H1 (cell line): ENCODE measurements at regions not wholly inside any gene's neighbourhood (a gene's known extent, or its start where the extent isn't known, plus 50 kb on each side); places are given as distances from the start of the nearest gene placed in this dataset.

ENCODE experiments used
- CTCF ChIA-PET: fragments of 300-600 bp; sonication (Branson Sonifier 250); formaldehyde crosslinking; loops from one replicate; lab custom pipeline; 2021; ENCODE audit not compliant: partially characterized antibody; lab: Charles Lee
- POLR2A ChIA-PET: fragments of 300-600 bp; sonication (Branson Sonifier 250); formaldehyde crosslinking; loops from one replicate; lab custom pipeline; 2021; ENCODE audit warnings: inconsistent platforms; ENCODE audit not compliant: partially characterized antibody; lab: Charles Lee
- DNase-seq, 2 experiments: peaks; one replicate each; pipeline versions ENCODE4 v3.0.0 to v3.0.0-alpha.2; 2010 to 2022; ENCODE audit warnings: low spot score in 2 of 2, low read depth in 1 of 2, mixed read lengths in 1 of 2
- FAIRE-seq: peaks from 2 replicates; lab custom pipeline; 2011; peaks lifted over from hg19 to GRCh38; lab: Jason Lieb, UNC
- H2AFZ ChIP-seq: 2 replicates; pipeline ENCODE4 v1.8.1; 2012; ENCODE audit warnings: low read length, inconsistent platforms
- H2AK5ac ChIP-seq: 2 replicates; pipeline ENCODE4 v1.6.1; 2013; ENCODE audit warnings: low read depth, low read length
- H2BK120ac ChIP-seq: replicated peaks from 2 replicates; pipeline ENCODE3; 2013; ENCODE audit warnings: low read depth, low read length, inconsistent platforms
- H2BK12ac ChIP-seq: 2 replicates; pipeline ENCODE4 v1.6.1; 2013; ENCODE audit warnings: low read depth, low read length
- H2BK15ac ChIP-seq: 2 replicates; pipeline ENCODE4 v1.6.1; 2013; ENCODE audit warnings: low read length
- H2BK20ac ChIP-seq: 2 replicates; pipeline ENCODE4 v1.6.1; 2013; ENCODE audit warnings: low read length
- H2BK5ac ChIP-seq: 2 replicates; pipeline ENCODE4 v1.6.1; 2013; ENCODE audit warnings: low read depth, low read length
- H3K14ac ChIP-seq: 2 replicates; pipeline ENCODE4 v1.6.1; 2013; ENCODE audit warnings: inconsistent platforms; ENCODE audit not compliant: insufficient read length
- H3K18ac ChIP-seq: 2 replicates; pipeline ENCODE4 v1.6.1; 2013; ENCODE audit warnings: low read length; ENCODE audit errors: extremely low read depth
- H3K23ac ChIP-seq: 2 replicates; pipeline ENCODE4 v1.6.1; 2013; ENCODE audit warnings: inconsistent platforms; ENCODE audit not compliant: insufficient read length
- H3K23me2 ChIP-seq: 2 replicates; pipeline ENCODE4 v1.6.1; 2013; ENCODE audit warnings: low read depth, low read length
- H3K27ac ChIP-seq: 2 replicates; pipeline ENCODE4 v1.6.1; 2011; ENCODE audit warnings: low read depth, low read length, inconsistent platforms
- H3K27me3 ChIP-seq, 4 experiments: replicated peaks in 1 of 4; 1 replicate in 1 of 4; 2 replicates in 3 of 4; pipeline versions ENCODE4 v1.6.1 to v1.8.1; 2011 to 2013; ENCODE audit warnings: low read length in 3 of 4, mild to moderate bottlenecking in 3 of 4, inconsistent platforms in 2 of 4, mixed read lengths in 2 of 4, moderate library complexity in 1 of 4; ENCODE audit not compliant: control insufficient read depth in 3 of 4, insufficient read depth in 3 of 4; ENCODE audit errors: extremely low read depth in 1 of 4
- H3K36me3 ChIP-seq, 4 experiments: 2 replicates each; pipeline versions ENCODE4 v1.6.1 to v1.8.1; 2011 to 2013; ENCODE audit warnings: mild to moderate bottlenecking in 4 of 4, low read length in 3 of 4, moderate library complexity in 2 of 4, control low read depth in 1 of 4, inconsistent platforms in 1 of 4; ENCODE audit not compliant: insufficient read depth in 4 of 4, control insufficient read depth in 2 of 4
- H3K4ac ChIP-seq: replicated peaks from 2 replicates; pipeline ENCODE3; 2013; ENCODE audit warnings: low read length, low read depth, mixed read lengths, inconsistent platforms; ENCODE audit not compliant: insufficient read length
- H3K4me1 ChIP-seq, 4 experiments: replicated peaks in 1 of 4; 1 replicate in 1 of 4; 2 replicates in 3 of 4; pipeline versions ENCODE4 v1.6.1 to v1.8.1; 2011 to 2013; ENCODE audit warnings: low read length in 3 of 4, inconsistent platforms in 2 of 4, mixed read lengths in 1 of 4; ENCODE audit not compliant: insufficient read depth in 4 of 4, control insufficient read depth in 3 of 4
- H3K4me2 ChIP-seq, 2 experiments: 2 replicates each; pipeline versions ENCODE4 v1.6.1 to v1.8.1; 2011 to 2013; ENCODE audit warnings: low read depth in 2 of 2, low read length in 2 of 2, control low read depth in 1 of 2, inconsistent platforms in 1 of 2, mild to moderate bottlenecking in 1 of 2; ENCODE audit not compliant: insufficient read depth in 1 of 2
- H3K4me3 ChIP-seq, 4 experiments: fragments of 200-600, 300-600 bp in 1 of 4; sonication (generic), shearing (Covaris generic), sonication (Bioruptor Twin) in 1 of 4; 2 replicates each; pipeline versions ENCODE4 v1.5.1 to v1.8.1; 2011 to 2016; ENCODE audit warnings: low read length in 4 of 4, low read depth in 3 of 4, control low read depth in 2 of 4, inconsistent platforms in 2 of 4, mild to moderate bottlenecking in 2 of 4, mixed read lengths in 1 of 4, moderate library complexity in 1 of 4; ENCODE audit not compliant: insufficient read depth in 2 of 4; ENCODE audit errors: extremely low read depth in 1 of 4
- H3K56ac ChIP-seq: replicated peaks from 2 replicates; pipeline ENCODE3; 2013; ENCODE audit warnings: low read depth, mild to moderate bottlenecking, mixed read lengths, low read length, inconsistent platforms; ENCODE audit not compliant: insufficient read length
- H3K79me1 ChIP-seq: 2 replicates; pipeline ENCODE4 v1.6.1; 2013; ENCODE audit warnings: low read depth, low read length, control low read depth
- H3K79me2 ChIP-seq, 2 experiments: 2 replicates each; pipeline versions ENCODE4 v1.6.1 to v1.8.1; 2012 to 2013; ENCODE audit warnings: low read length in 2 of 2, mild to moderate bottlenecking in 2 of 2, inconsistent platforms in 1 of 2; ENCODE audit not compliant: insufficient read depth in 2 of 2, control insufficient read depth in 1 of 2
- H3K9ac ChIP-seq, 4 experiments: replicated peaks in 1 of 4; 1 replicate in 1 of 4; 2 replicates in 3 of 4; pipeline versions ENCODE4 v1.6.1 to v1.8.1; 2011 to 2013; ENCODE audit warnings: low read depth in 3 of 4, low read length in 3 of 4, control low read depth in 2 of 4, mild to moderate bottlenecking in 2 of 4, moderate library complexity in 2 of 4, inconsistent platforms in 1 of 4; ENCODE audit errors: extremely low read depth in 1 of 4
- H3K9me3 ChIP-seq, 2 experiments: 2 replicates each; pipeline versions ENCODE4 v1.6.1 to v1.8.1; 2012 to 2013; ENCODE audit warnings: mild to moderate bottlenecking in 2 of 2, moderate library complexity in 2 of 2, control low read depth in 1 of 2, inconsistent platforms in 1 of 2, low read depth in 1 of 2, low read length in 1 of 2, mixed read lengths in 1 of 2; ENCODE audit not compliant: insufficient read depth in 2 of 2
- H4K20me1 ChIP-seq, 2 experiments: replicated peaks in 1 of 2; 2 replicates each; pipeline versions ENCODE3 to v1.8.1; 2011 to 2013; ENCODE audit warnings: inconsistent platforms in 2 of 2, low read length in 2 of 2, mild to moderate bottlenecking in 1 of 2; ENCODE audit not compliant: insufficient read depth in 2 of 2, control insufficient read depth in 1 of 2
- H4K5ac ChIP-seq: 2 replicates; pipeline ENCODE4 v1.6.1; 2013; ENCODE audit warnings: low read length, low read depth, mixed read lengths, inconsistent platforms; ENCODE audit not compliant: insufficient read length
- H4K8ac ChIP-seq: 2 replicates; pipeline ENCODE4 v1.8.0; 2013; ENCODE audit warnings: mild to moderate bottlenecking, moderate library complexity, low read length, inconsistent platforms; ENCODE audit not compliant: insufficient read depth; ENCODE audit errors: extremely low read depth
- H4K91ac ChIP-seq: replicated peaks from 2 replicates; pipeline ENCODE3; 2013; ENCODE audit warnings: low read length, mixed read lengths, inconsistent platforms; ENCODE audit not compliant: insufficient read length
- NRF1 ChIP-seq: IDR thresholded peaks from 2 replicates; pipeline ENCODE4 v1.6.1; 2011; ENCODE audit warnings: mild to moderate bottlenecking, low read depth, low read length, improper control_type of control experiment
- SP4 ChIP-seq: IDR thresholded peaks from 2 replicates; pipeline ENCODE4 v1.6.1; 2012; ENCODE audit warnings: low read length, inconsistent platforms
- TBP ChIP-seq: IDR thresholded peaks from 2 replicates; pipeline ENCODE4 v1.6.1; 2011; ENCODE audit warnings: low read depth, low read length, improper control_type of control experiment
- WGBS, 2 experiments: shearing (Covaris generic) in 1 of 2; methylation state at CpG; one replicate each; pipeline versions ENCODE4 v1.1.6 to v1.1.7; 2013 to 2015; ENCODE audit warnings: low lambda C conversion rate in 2 of 2, mixed read lengths in 2 of 2, inconsistent platforms in 1 of 2, low coverage in 1 of 2, missing lambda C conversion rate in 1 of 2; ENCODE audit not compliant: insufficient replicate concordance in 2 of 2, insufficient coverage in 1 of 2, insufficient read length in 1 of 2; ENCODE audit errors: extremely low coverage in 1 of 2, missing lambda C conversion rate in 1 of 2; 5-methylcytosine and 5-hydroxymethylcytosine counted together

- POLR2A ChIA-PET = no interaction called here
- no peak overlapping the region for H4K5ac ChIP-seq
- H2BK12ac ChIP-seq = no peak overlapping the region
- H2BK120ac ChIP-seq = no peak overlapping the region
- no peak overlapping the region for H3K18ac ChIP-seq
- no peaks in the 10 kb centered on the region for H3K27me3 ChIP-seq
- H3K9me3 ChIP-seq = peaks cover 4 to 7% of the 10 kb centered on the region in 2 experiments; a peak in 2 of 4 replicates
- no peak overlapping the region for H2BK5ac ChIP-seq
- H3K79me1 ChIP-seq = no peaks in the 10 kb centered on the region
- no peak overlapping the region for H3K56ac ChIP-seq
- no peaks in the 10 kb centered on the region for H3K36me3 ChIP-seq
- H4K20me1 ChIP-seq = no peaks in the 10 kb centered on the region
- DNase-seq (no peak), FAIRE-seq (no peak)
- WGBS, 2 experiments = 67% methylated on average over 3 of the region's 3 CpGs; no CpG with 5 or more reads in 1 of the 2 experiments
- H3K27ac ChIP-seq = no peak overlapping the region
- no peak overlapping the region for H3K4me2 ChIP-seq
- no peaks in the 10 kb centered on the region for H3K23me2 ChIP-seq
- no peak overlapping the region for H2AK5ac ChIP-seq
- H2BK15ac ChIP-seq = no peak overlapping the region
- H4K91ac ChIP-seq = no peak overlapping the region
- H3K4ac ChIP-seq = no peak overlapping the region
- H2BK20ac ChIP-seq = no peak overlapping the region
- H2AFZ ChIP-seq = no peak overlapping the region
- H3K79me2 ChIP-seq = no peaks in the 10 kb centered on the region
- H3K4me1 ChIP-seq = peaks cover 0 to 2% (median 0%) of the 10 kb centered on the region in 4 experiments; a peak in 1 of 7 replicates
- TF ChIP-seq NRF1 = no peak
- TF ChIP-seq TBP = no peak
- no peak for TF ChIP-seq SP4
- CTCF ChIA-PET = no interaction called here
- no peak overlapping the region for H3K23ac ChIP-seq
- H3K14ac ChIP-seq = no peak overlapping the region
- no peak overlapping the region for H4K8ac ChIP-seq
- H3K4me3 ChIP-seq = no peak overlapping the region
- H3K9ac ChIP-seq = no peak overlapping the region
Measured at GRCh38 chr5:87722286-87722685, 309.6 kb upstream of the CCNH start.
